LNCaP clone FGC (cell line): ENCODE measurements at regions not wholly inside any gene's neighbourhood (a gene's known extent, or its start where the extent isn't known, plus 50 kb on each side); places are given as distances from the start of the nearest gene placed in this dataset.

Source experiments
- DNase-seq: peaks from one replicate; pipeline ENCODE4 v3.0.0-alpha.2; 2011; ENCODE audit warnings: low read depth
- H3K4me3 ChIP-seq: 2 replicates; pipeline ENCODE4 v1.5.1; 2011; ENCODE audit warnings: mild to moderate bottlenecking, low read depth, low read length, control low read depth
- TF ChIP-seq, protein P1 (sequence below): IDR thresholded peaks from 2 replicates; pipeline ENCODE4 v1.5.1; 2012; ENCODE audit warnings: mild to moderate bottlenecking; ENCODE audit not compliant: control insufficient read depth, insufficient read depth; ENCODE audit errors: extremely low read depth

DNA sequence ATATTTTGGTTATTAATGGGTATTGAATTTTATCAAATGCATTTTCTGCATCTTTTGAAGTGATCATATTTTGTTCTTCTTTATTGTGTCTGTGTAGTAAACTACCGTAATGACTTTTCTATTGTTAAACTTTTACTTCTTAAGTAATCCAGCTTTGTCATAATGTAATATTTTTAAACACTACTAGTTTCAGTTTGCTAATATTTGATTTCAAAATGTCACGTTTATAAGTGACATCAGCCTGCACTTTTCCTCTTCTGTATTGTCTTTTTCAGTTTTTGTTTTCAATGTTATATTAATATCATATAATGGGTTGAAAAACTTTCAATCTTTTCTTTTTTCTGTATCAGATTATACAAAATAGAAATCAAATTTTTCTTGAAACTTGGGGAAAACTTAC lies 71.6 kb upstream of the ANKRD1 start:
- H3K4me3 ChIP-seq = no peak overlapping the region
- TF ChIP-seq, protein P1, sequence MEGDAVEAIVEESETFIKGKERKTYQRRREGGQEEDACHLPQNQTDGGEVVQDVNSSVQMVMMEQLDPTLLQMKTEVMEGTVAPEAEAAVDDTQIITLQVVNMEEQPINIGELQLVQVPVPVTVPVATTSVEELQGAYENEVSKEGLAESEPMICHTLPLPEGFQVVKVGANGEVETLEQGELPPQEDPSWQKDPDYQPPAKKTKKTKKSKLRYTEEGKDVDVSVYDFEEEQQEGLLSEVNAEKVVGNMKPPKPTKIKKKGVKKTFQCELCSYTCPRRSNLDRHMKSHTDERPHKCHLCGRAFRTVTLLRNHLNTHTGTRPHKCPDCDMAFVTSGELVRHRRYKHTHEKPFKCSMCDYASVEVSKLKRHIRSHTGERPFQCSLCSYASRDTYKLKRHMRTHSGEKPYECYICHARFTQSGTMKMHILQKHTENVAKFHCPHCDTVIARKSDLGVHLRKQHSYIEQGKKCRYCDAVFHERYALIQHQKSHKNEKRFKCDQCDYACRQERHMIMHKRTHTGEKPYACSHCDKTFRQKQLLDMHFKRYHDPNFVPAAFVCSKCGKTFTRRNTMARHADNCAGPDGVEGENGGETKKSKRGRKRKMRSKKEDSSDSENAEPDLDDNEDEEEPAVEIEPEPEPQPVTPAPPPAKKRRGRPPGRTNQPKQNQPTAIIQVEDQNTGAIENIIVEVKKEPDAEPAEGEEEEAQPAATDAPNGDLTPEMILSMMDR = no peak

DNA sequence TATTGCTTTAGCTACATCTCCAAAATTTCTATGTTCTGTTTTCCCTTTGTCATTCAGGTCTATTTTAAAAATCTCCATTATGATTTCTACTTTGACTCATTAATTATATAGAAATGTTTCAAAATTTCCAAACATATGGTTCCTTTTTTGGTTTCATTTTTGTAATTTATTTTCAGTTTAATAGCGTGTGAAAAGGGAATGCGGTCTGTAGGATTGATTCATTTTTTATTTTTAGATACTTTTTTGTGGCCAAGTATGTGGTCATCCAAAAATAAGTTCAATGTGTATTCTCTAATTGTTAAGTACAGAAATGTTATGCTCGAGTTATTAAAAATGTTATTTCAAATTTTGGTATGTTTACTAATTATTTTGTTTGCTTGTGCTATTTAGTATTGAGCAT lies 72.5 kb upstream of the ANKRD1 start:
- no peak overlapping the region for H3K4me3 ChIP-seq
- DNase-seq = no peak
- TF ChIP-seq, protein P1 = no peak

More for the DNA sequence above, 71.6 kb upstream of the ANKRD1 start:
- DNase-seq = no peak

DNA sequence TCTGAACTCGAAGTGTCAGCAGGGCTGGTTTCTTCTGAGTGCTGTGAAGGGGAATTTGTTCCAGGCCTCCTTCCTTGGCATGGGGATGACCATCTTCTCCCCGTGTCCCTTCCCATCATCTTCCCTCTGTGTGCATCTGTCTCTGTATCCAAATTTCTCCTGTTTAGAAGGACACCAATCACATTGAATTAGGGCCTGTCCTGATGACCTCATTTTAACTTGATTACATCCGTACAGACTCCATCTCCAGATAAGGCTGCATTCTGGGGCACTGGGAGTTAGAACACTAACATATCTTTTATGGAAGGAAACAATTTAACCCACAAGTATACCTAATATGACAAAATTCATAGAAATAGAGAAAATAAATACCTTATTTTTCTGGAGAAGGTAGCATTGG lies 76.8 kb upstream of the ANKRD1 start:
- no peak overlapping the region for H3K4me3 ChIP-seq
- no peak for DNase-seq
- TF ChIP-seq, protein P1 = no peak

DNA sequence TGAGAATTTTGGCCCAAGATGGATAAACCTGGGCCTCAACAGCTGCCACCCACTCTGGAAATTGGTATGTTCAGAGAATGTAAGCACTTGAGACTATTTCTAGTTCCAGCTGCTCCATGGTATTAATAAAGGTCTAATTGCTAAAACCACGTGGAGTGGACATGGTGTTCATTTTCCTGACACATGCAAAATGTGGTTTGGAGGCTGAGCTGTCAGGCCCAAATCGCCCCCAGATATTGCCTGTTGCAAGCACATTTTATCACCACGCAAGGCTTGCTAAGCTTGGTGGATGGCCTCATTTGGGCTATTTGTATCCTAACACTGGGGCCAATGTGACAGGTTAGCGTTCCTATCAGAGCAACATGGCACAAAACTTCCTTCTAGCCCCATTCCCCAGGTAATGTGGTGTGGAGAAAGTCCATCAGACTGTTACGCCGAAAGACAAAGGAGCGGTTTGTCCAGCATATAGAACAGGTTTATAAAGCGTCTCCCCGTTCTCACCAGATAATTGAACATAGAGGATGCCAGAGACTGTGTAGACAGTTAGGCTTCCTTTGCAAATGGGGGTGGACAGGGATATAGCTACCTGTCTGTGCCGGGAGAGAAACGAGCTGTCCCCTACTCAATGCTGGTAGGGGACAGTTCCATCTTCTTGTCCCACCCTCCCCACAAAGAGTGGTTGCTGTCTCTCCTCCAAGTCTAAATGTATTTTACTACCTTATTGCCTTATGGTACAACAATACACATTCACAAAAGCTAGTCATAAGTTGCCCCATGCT lies 78.0 kb upstream of the ANKRD1 start:
- no peak overlapping the region for H3K4me3 ChIP-seq
- DNase-seq = no peak
- TF ChIP-seq, protein P1 = no peak

DNA sequence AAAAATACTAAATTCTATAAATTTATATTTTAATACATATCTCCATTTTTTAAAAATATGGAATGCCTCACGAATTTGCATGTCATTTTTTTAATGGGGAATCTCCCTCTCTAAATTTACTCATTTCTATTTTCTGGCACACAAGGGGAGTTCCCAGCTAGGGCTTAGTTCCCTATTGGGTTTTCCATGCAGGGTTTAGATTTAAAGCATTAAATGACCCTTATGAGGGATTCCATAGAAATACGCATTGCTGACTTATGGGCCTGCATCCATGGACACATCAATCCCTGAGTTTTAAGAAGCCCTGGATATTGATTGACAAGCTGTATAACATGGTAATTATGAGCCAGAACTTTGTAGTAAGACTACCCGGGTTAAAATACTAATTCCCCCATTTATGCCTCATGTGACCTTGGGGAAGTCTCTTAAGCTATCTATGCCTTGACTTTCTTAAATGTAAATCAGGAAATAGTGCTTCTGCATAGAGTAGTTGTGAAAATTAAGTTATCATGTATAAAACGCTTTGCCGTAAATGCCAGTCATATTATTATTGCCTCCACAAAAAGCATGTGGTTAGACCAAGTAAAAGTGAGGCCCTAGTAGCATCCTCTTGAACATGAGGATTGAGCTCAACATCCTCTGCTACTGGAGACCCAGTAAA lies 78.8 kb upstream of the ANKRD1 start:
- TF ChIP-seq, protein P1 = no peak
- no peak overlapping the region for H3K4me3 ChIP-seq
- DNase-seq = no peak

DNA sequence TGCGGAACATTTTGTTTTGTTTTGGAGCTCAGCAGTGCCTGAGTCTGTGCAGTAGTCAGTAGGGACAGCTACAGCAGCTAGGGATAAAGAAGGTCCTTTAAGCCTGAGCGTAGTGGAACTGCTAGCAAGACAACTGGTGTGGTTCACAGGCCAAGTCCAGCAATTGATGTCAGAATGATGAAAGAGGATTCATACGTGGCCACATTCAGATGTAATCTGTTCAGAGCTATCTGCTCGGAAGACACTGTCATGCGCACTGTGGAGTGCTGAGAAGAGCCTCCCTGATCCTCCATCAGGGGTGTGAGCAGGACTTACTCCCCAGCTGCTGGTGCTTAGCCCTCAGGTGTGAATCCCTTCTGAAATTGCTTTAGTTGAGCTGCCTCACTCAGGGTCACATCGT lies 79.6 kb upstream of the ANKRD1 start:
- TF ChIP-seq, protein P1 = no peak
- no peak for DNase-seq
- no peak overlapping the region for H3K4me3 ChIP-seq
